MM.1S (cell line): ENCODE measurements at regions not wholly inside any gene's neighbourhood (a gene's known extent, or its start where the extent isn't known, plus 50 kb on each side); places are given as distances from the start of the nearest gene placed in this dataset.

Experiments
- DNase-seq: peaks from one replicate; pipeline ENCODE4 v3.0.0-alpha.2; 2015
- H2AFZ ChIP-seq: fragments of 300-600 bp; sonication (generic); 2 replicates; pipeline ENCODE4 v1.6.0; 2016; ENCODE audit warnings: antibody characterized with exemption, low read length
- H3F3A ChIP-seq: fragments of 300-600 bp; sonication (generic); 2 replicates; pipeline ENCODE4 v1.6.1; 2016; ENCODE audit warnings: mild to moderate bottlenecking, antibody characterized with exemption, low read length, moderate library complexity, mixed read lengths; ENCODE audit not compliant: insufficient read depth
- H3K27ac ChIP-seq: fragments of 300-600 bp; sonication (generic); 2 replicates; pipeline ENCODE4 v1.5.1; 2016; ENCODE audit warnings: mild to moderate bottlenecking, low read length
- H3K27me3 ChIP-seq: fragments of 300-600 bp; sonication (generic); replicated peaks from 2 replicates; pipeline ENCODE4 v1.6.0; 2016; ENCODE audit warnings: low read length; ENCODE audit not compliant: insufficient read depth
- H3K36me3 ChIP-seq: fragments of 300-600 bp; sonication (generic); replicated peaks from 2 replicates; pipeline ENCODE4 v1.6.1; 2016; ENCODE audit warnings: mild to moderate bottlenecking, low read length, mixed read lengths; ENCODE audit not compliant: insufficient read depth
- H3K4me1 ChIP-seq: fragments of 300-600 bp; sonication (generic); 2 replicates; pipeline ENCODE4 v1.6.1; 2016; ENCODE audit warnings: low read length, mixed read lengths
- H3K4me2 ChIP-seq: fragments of 300-600 bp; sonication (generic); 2 replicates; pipeline ENCODE4 v1.6.0; 2016; ENCODE audit warnings: low read depth, low read length
- H3K4me3 ChIP-seq: fragments of 300-600 bp; sonication (generic); 2 replicates; pipeline ENCODE4 v1.5.1; 2016; ENCODE audit warnings: low read length, mixed read lengths
- H3K79me2 ChIP-seq: fragments of 300-600 bp; sonication (generic); 2 replicates; pipeline ENCODE4 v1.6.1; 2016; ENCODE audit warnings: mixed run types, low read length, mixed read lengths
- H3K9ac ChIP-seq: fragments of 300-600 bp; sonication (generic); 2 replicates; pipeline ENCODE4 v1.6.1; 2016; ENCODE audit warnings: low read length, mixed read lengths
- H3K9me2 ChIP-seq: fragments of 300-600 bp; sonication (generic); replicated peaks from 2 replicates; pipeline ENCODE4 v1.6.1; 2016; ENCODE audit warnings: mild to moderate bottlenecking, low read length, mixed read lengths; ENCODE audit not compliant: insufficient read depth
- H3K9me3 ChIP-seq: fragments of 300-600 bp; sonication (generic); replicated peaks from 2 replicates; pipeline ENCODE4 v1.6.1; 2016; ENCODE audit warnings: mild to moderate bottlenecking, low read length, mixed read lengths; ENCODE audit not compliant: insufficient read depth
- H4K20me1 ChIP-seq: fragments of 300-600 bp; sonication (generic); 2 replicates; pipeline ENCODE4 v1.6.1; 2016; ENCODE audit warnings: mild to moderate bottlenecking, low read length, moderate library complexity, mixed read lengths; ENCODE audit not compliant: insufficient read depth
- EZH2 ChIP-seq: fragments of 300-600 bp; sonication (generic); optimal IDR thresholded peaks from 2 replicates; pipeline ENCODE3; 2017; ENCODE audit warnings: low read depth, mild to moderate bottlenecking, antibody characterized with exemption, low read length, mixed read lengths
- EZH2phosphoT487 ChIP-seq: fragments of 300-600 bp; sonication (generic); IDR thresholded peaks from 2 replicates; pipeline ENCODE4 v1.6.1; 2018; ENCODE audit warnings: antibody characterized with exemption, low read length
- TF ChIP-seq, protein P1 (sequence below): fragments of 300-600 bp; sonication (generic); IDR thresholded peaks from 2 replicates; pipeline ENCODE4 v1.5.1; 2016; ENCODE audit warnings: antibody characterized with exemption, low read length, mixed read lengths

GRCh38 chr11:79694368-79694767 lies 253.5 kb upstream of the TENM4 start:
- no peak overlapping the region for H3K27ac ChIP-seq
- H4K20me1 ChIP-seq: no peaks in the 10 kb centered on the region
- H3F3A ChIP-seq: no peaks in the 10 kb centered on the region
- H3K4me3 ChIP-seq: no peak overlapping the region
- H3K27me3 ChIP-seq: no peaks in the 10 kb centered on the region
- H3K36me3 ChIP-seq: no peaks in the 10 kb centered on the region
- no peaks in the 10 kb centered on the region for H3K79me2 ChIP-seq
- H3K4me2 ChIP-seq: no peak overlapping the region
- H3K9me2 ChIP-seq: no peaks in the 10 kb centered on the region
- H3K9ac ChIP-seq: no peak overlapping the region
- TF ChIP-seq EZH2 (no peak), EZH2phosphoT487 (no peak)
- TF ChIP-seq, protein P1, sequence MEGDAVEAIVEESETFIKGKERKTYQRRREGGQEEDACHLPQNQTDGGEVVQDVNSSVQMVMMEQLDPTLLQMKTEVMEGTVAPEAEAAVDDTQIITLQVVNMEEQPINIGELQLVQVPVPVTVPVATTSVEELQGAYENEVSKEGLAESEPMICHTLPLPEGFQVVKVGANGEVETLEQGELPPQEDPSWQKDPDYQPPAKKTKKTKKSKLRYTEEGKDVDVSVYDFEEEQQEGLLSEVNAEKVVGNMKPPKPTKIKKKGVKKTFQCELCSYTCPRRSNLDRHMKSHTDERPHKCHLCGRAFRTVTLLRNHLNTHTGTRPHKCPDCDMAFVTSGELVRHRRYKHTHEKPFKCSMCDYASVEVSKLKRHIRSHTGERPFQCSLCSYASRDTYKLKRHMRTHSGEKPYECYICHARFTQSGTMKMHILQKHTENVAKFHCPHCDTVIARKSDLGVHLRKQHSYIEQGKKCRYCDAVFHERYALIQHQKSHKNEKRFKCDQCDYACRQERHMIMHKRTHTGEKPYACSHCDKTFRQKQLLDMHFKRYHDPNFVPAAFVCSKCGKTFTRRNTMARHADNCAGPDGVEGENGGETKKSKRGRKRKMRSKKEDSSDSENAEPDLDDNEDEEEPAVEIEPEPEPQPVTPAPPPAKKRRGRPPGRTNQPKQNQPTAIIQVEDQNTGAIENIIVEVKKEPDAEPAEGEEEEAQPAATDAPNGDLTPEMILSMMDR: no peak
- no peaks in the 10 kb centered on the region for H3K9me3 ChIP-seq
- H2AFZ ChIP-seq: no peak overlapping the region
- H3K4me1 ChIP-seq: no peaks in the 10 kb centered on the region
- DNase-seq: no peak

- no peak for DNase-seq
These were observed 250.6 kb upstream of the TENM4 start for GRCh38 chr11:79691445-79691844.

GRCh38 chr11:79686703-79687419 lies 246.0 kb upstream of the TENM4 start:
- H2AFZ ChIP-seq: no peak overlapping the region
- H3K9me3 ChIP-seq: no peaks in the 10 kb centered on the region
- TF ChIP-seq, protein P1: no peak
- TF ChIP-seq EZH2: no peak
- TF ChIP-seq EZH2phosphoT487: no peak
- no peak overlapping the region for H3K27ac ChIP-seq
- no peak overlapping the region for H3K4me3 ChIP-seq
- no peak overlapping the region for H3K9ac ChIP-seq
- H3K9me2 ChIP-seq: no peaks in the 10 kb centered on the region
- H3K4me2 ChIP-seq: no peak overlapping the region
- no peaks in the 10 kb centered on the region for H3K27me3 ChIP-seq
- H4K20me1 ChIP-seq: no peaks in the 10 kb centered on the region
- no peaks in the 10 kb centered on the region for H3K4me1 ChIP-seq
- DNase-seq: no peak
- no peaks in the 10 kb centered on the region for H3F3A ChIP-seq
- H3K79me2 ChIP-seq: no peaks in the 10 kb centered on the region
- no peaks in the 10 kb centered on the region for H3K36me3 ChIP-seq

More at GRCh38 chr11:79691445-79691844, 250.6 kb upstream of the TENM4 start:
- TF ChIP-seq EZH2 (no peak), EZH2phosphoT487 (no peak)
- TF ChIP-seq, protein P1: no peak
- H3K36me3 ChIP-seq: no peaks in the 10 kb centered on the region
- H3K27ac ChIP-seq: no peak overlapping the region
- H3F3A ChIP-seq: no peaks in the 10 kb centered on the region
- H2AFZ ChIP-seq: no peak overlapping the region
- no peaks in the 10 kb centered on the region for H4K20me1 ChIP-seq
- no peaks in the 10 kb centered on the region for H3K9me2 ChIP-seq
- H3K4me2 ChIP-seq: no peak overlapping the region
- H3K27me3 ChIP-seq: no peaks in the 10 kb centered on the region
- H3K4me1 ChIP-seq: no peaks in the 10 kb centered on the region
- H3K9me3 ChIP-seq: no peaks in the 10 kb centered on the region
- no peak overlapping the region for H3K9ac ChIP-seq
- no peak overlapping the region for H3K4me3 ChIP-seq
- H3K79me2 ChIP-seq: no peaks in the 10 kb centered on the region
